Calu3 (cell line): ENCODE measurements at regions not wholly inside any gene's neighbourhood (a gene's known extent, or its start where the extent isn't known, plus 50 kb on each side); places are given as distances from the start of the nearest gene placed in this dataset.

Experiments
- BruUV-seq: library from RNA; stranded (reverse); fragments of 400-500 nt; replicated peaks from 2 replicates; lab custom pipeline; 2021; lab: Mats Ljungman, UMichigan
- CTCF ChIA-PET: fragments of 300-600 bp; sonication (Branson Sonifier 250); formaldehyde crosslinking; loops from one replicate; lab custom pipeline; 2022; ENCODE audit warnings: antibody characterized with exemption; lab: Charles Lee
- DNase-seq: peaks from one replicate; pipeline ENCODE4 v3.0.0; 2022
- H3K27ac Mint-ChIP-seq: one replicate; pipeline ENCODE4 v1.8.0; 2022; ENCODE audit warnings: mixed read lengths; ENCODE audit not compliant: unreplicated experiment
- H3K27me3 Mint-ChIP-seq: one replicate; pipeline ENCODE4 v1.8.0; 2022; ENCODE audit warnings: mixed read lengths; ENCODE audit not compliant: unreplicated experiment
- H3K36me3 Mint-ChIP-seq: one replicate; pipeline ENCODE4 v1.8.0; 2022; ENCODE audit warnings: mild to moderate bottlenecking, moderate library complexity, mixed read lengths; ENCODE audit not compliant: insufficient read depth, unreplicated experiment
- H3K4me1 Mint-ChIP-seq: one replicate; pipeline ENCODE4 v1.8.0; 2022; ENCODE audit warnings: mild to moderate bottlenecking, low read depth, mixed read lengths; ENCODE audit not compliant: unreplicated experiment
- H3K4me3 Mint-ChIP-seq: one replicate; pipeline ENCODE4 v1.8.0; 2022; ENCODE audit warnings: mild to moderate bottlenecking, low read depth, moderate library complexity, mixed read lengths; ENCODE audit not compliant: unreplicated experiment
- H3K9me3 Mint-ChIP-seq: one replicate; pipeline ENCODE4 v1.8.0; 2022; ENCODE audit warnings: low read depth, mixed read lengths; ENCODE audit not compliant: unreplicated experiment
- intact Hi-C: fragments of 100-400 bp; cut with micrococcal nuclease; formaldehyde crosslinking; loops from one replicate; pipeline ENCODE4 v1.10.0; 2022; ENCODE audit not compliant: unreplicated experiment
- TF ChIP-seq, protein P1 (sequence below): fragments of 200-600 bp; IDR thresholded peaks from one replicate; pipeline ENCODE4 v1.8.0; 2022; ENCODE audit warnings: antibody characterized with exemption; ENCODE audit not compliant: unreplicated experiment

DNA sequence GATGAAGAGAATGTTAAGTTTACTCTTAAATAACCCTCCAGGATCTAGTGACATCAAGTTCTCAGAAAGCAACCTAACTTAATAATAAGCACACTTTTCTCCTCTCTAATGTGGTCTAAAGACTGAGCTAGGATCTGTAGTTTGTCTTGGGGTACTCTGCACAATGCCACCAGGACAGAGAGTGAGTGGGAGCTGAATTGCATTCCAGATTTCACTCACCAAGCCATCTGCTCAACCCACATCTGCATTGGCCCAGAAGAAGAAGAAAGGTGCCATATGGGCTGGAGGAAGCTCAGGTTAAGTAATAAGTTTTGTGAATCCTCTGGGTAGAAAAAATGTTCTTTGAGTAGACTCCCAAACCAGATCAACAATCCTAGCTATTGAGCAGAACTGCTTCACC is 384.6 kb downstream of the PPP3CA start:
- CTCF ChIA-PET: no interaction called here

DNA sequence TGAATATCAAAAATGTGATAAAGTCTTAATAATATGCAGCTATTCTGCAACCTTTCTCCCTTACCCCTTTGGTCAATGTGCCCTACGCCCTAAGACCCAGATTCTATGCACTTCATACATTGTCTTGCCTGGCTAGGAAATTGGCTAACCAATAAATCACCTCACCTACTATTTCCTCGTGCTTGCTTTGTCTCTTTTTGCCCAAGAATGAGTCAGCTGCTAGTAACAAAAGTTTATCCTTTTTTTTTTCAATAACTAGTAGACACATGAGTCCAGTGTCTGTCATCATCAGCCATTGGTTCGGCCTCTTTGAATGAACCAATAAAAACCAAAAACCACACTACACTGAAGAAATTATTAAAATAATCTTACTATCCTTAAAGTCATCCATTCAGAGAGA is 387.1 kb downstream of the PPP3CA start:
- CTCF ChIA-PET: no interaction called here

More for the DNA sequence above, 384.6 kb downstream of the PPP3CA start:
- Mint-ChIP-seq H3K4me1 (no peaks in the 10 kb centered on the region), H3K9me3 (no peaks in the 10 kb centered on the region), H3K36me3 (no peaks in the 10 kb centered on the region), H3K27me3 (no peaks in the 10 kb centered on the region), H3K27ac (no peak overlapping the region), H3K4me3 (no peak overlapping the region)
- DNase-seq: no peak
- BruUV-seq: no TSS peak
- TF ChIP-seq, protein P1, sequence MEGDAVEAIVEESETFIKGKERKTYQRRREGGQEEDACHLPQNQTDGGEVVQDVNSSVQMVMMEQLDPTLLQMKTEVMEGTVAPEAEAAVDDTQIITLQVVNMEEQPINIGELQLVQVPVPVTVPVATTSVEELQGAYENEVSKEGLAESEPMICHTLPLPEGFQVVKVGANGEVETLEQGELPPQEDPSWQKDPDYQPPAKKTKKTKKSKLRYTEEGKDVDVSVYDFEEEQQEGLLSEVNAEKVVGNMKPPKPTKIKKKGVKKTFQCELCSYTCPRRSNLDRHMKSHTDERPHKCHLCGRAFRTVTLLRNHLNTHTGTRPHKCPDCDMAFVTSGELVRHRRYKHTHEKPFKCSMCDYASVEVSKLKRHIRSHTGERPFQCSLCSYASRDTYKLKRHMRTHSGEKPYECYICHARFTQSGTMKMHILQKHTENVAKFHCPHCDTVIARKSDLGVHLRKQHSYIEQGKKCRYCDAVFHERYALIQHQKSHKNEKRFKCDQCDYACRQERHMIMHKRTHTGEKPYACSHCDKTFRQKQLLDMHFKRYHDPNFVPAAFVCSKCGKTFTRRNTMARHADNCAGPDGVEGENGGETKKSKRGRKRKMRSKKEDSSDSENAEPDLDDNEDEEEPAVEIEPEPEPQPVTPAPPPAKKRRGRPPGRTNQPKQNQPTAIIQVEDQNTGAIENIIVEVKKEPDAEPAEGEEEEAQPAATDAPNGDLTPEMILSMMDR: no peak
- intact Hi-C loops: no loop called here

DNA sequence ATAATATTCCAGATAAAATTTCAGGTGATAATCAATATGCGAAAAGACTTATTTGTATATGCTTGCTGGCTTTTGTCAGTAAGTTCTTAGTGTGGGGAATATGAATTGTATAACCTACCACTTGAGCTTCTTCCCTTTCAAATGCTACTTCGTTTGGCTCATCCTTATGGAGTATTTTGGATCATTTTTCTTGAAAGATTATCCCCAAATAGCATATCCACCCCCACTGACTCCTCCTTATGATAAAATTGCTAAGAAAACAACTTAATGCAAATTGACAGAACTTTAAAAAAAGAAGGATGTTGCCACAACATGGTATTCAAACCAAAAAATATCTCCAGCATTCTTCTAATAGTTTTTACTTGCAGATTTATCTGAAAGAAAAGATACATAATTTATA is 393.3 kb downstream of the PPP3CA start:
- no peak overlapping the region for H3K27ac Mint-ChIP-seq
- no TSS peak for BruUV-seq
- H3K4me1 Mint-ChIP-seq: no peaks in the 10 kb centered on the region
- no peaks in the 10 kb centered on the region for H3K9me3 Mint-ChIP-seq
- DNase-seq: no peak
- no peak overlapping the region for H3K4me3 Mint-ChIP-seq
- no peaks in the 10 kb centered on the region for H3K27me3 Mint-ChIP-seq
- TF ChIP-seq, protein P1: no peak
- no peaks in the 10 kb centered on the region for H3K36me3 Mint-ChIP-seq
- intact Hi-C loops: no loop called here
- CTCF ChIA-PET: no interaction called here

More for the DNA sequence above, 387.1 kb downstream of the PPP3CA start:
- intact Hi-C loops: no loop called here
- BruUV-seq: no TSS peak
- H3K27ac Mint-ChIP-seq: no peak overlapping the region
- H3K4me3 Mint-ChIP-seq: no peak overlapping the region
- TF ChIP-seq, protein P1: no peak
- no peak for DNase-seq
- no peaks in the 10 kb centered on the region for H3K36me3 Mint-ChIP-seq
- H3K9me3 Mint-ChIP-seq: no peaks in the 10 kb centered on the region
- no peaks in the 10 kb centered on the region for H3K4me1 Mint-ChIP-seq
- no peaks in the 10 kb centered on the region for H3K27me3 Mint-ChIP-seq

DNA sequence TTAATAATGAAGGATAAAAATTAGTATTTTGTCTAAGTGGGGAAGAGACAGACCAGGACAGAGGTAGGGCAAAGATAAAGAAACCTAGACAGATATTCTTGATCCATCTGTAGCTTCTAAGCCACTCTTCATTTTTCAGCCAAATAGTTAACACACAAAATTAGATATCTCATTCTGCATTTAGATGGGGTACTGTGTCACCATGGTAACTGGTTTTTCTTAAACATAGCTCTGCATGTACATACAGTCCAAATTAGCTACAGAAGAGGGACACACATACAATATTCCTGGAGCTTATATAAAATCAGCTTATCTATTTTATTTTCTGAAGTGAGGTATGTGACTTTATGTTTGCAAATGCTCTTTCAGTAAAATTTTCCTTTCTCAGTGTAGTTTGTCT is 393.7 kb downstream of the PPP3CA start:
- H3K4me1 Mint-ChIP-seq: no peaks in the 10 kb centered on the region
- H3K36me3 Mint-ChIP-seq: no peaks in the 10 kb centered on the region
- no peak overlapping the region for H3K27ac Mint-ChIP-seq
- no peaks in the 10 kb centered on the region for H3K27me3 Mint-ChIP-seq
- H3K9me3 Mint-ChIP-seq: no peaks in the 10 kb centered on the region
- TF ChIP-seq, protein P1: no peak
- DNase-seq: no peak
- BruUV-seq: no TSS peak
- no peak overlapping the region for H3K4me3 Mint-ChIP-seq
- intact Hi-C loops: no loop called here
- CTCF ChIA-PET: no interaction called here

DNA sequence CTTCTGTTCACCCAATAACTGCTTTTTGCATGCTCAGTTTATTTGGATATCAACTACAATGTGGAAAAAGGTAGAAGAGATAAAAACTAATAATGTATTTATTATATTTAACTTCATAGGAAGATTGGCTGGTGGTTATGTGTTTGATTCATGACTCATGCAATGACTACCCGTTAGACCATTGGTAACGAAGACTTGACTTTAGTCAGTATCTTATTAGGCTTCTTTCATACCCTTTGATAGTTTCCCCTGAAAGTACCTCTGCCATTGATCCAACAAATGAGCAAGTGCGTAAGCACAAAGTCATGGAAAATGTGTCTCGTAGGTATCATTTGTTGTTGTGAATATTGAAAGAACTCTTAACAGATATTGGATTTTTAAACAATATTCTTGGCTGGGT is 394.7 kb downstream of the PPP3CA start:
- H3K27ac Mint-ChIP-seq: no peak overlapping the region
- no TSS peak for BruUV-seq
- no peaks in the 10 kb centered on the region for H3K9me3 Mint-ChIP-seq
- DNase-seq: no peak
- no peaks in the 10 kb centered on the region for H3K27me3 Mint-ChIP-seq
- CTCF ChIA-PET: no interaction called here
- TF ChIP-seq, protein P1: no peak
- no peaks in the 10 kb centered on the region for H3K36me3 Mint-ChIP-seq
- intact Hi-C loops: no loop called here
- H3K4me3 Mint-ChIP-seq: no peak overlapping the region
- no peaks in the 10 kb centered on the region for H3K4me1 Mint-ChIP-seq
